H1 (cell line): ENCODE measurements at regions not wholly inside any gene's neighbourhood (a gene's known extent, or its start where the extent isn't known, plus 50 kb on each side); places are given as distances from the start of the nearest gene placed in this dataset.

Experiments used
- CTCF ChIA-PET: fragments of 300-600 bp; sonication (Branson Sonifier 250); formaldehyde crosslinking; loops from one replicate; lab custom pipeline; 2021; ENCODE audit not compliant: partially characterized antibody; lab: Charles Lee
- POLR2A ChIA-PET: fragments of 300-600 bp; sonication (Branson Sonifier 250); formaldehyde crosslinking; loops from one replicate; lab custom pipeline; 2021; ENCODE audit warnings: inconsistent platforms; ENCODE audit not compliant: partially characterized antibody; lab: Charles Lee
- DNase-seq, 2 experiments: peaks; one replicate each; pipeline versions ENCODE4 v3.0.0 to v3.0.0-alpha.2; 2010 to 2022; ENCODE audit warnings: low spot score in 2 of 2, low read depth in 1 of 2, mixed read lengths in 1 of 2
- FAIRE-seq: peaks from 2 replicates; lab custom pipeline; 2011; peaks lifted over from hg19 to GRCh38; lab: Jason Lieb, UNC
- H2AFZ ChIP-seq: 2 replicates; pipeline ENCODE4 v1.8.1; 2012; ENCODE audit warnings: low read length, inconsistent platforms
- H2AK5ac ChIP-seq: 2 replicates; pipeline ENCODE4 v1.6.1; 2013; ENCODE audit warnings: low read depth, low read length
- H2BK120ac ChIP-seq: replicated peaks from 2 replicates; pipeline ENCODE3; 2013; ENCODE audit warnings: low read depth, low read length, inconsistent platforms
- H2BK12ac ChIP-seq: 2 replicates; pipeline ENCODE4 v1.6.1; 2013; ENCODE audit warnings: low read depth, low read length
- H2BK15ac ChIP-seq: 2 replicates; pipeline ENCODE4 v1.6.1; 2013; ENCODE audit warnings: low read length
- H2BK20ac ChIP-seq: 2 replicates; pipeline ENCODE4 v1.6.1; 2013; ENCODE audit warnings: low read length
- H2BK5ac ChIP-seq: 2 replicates; pipeline ENCODE4 v1.6.1; 2013; ENCODE audit warnings: low read depth, low read length
- H3K14ac ChIP-seq: 2 replicates; pipeline ENCODE4 v1.6.1; 2013; ENCODE audit warnings: inconsistent platforms; ENCODE audit not compliant: insufficient read length
- H3K18ac ChIP-seq: 2 replicates; pipeline ENCODE4 v1.6.1; 2013; ENCODE audit warnings: low read length; ENCODE audit errors: extremely low read depth
- H3K23ac ChIP-seq: 2 replicates; pipeline ENCODE4 v1.6.1; 2013; ENCODE audit warnings: inconsistent platforms; ENCODE audit not compliant: insufficient read length
- H3K23me2 ChIP-seq: 2 replicates; pipeline ENCODE4 v1.6.1; 2013; ENCODE audit warnings: low read depth, low read length
- H3K27ac ChIP-seq: 2 replicates; pipeline ENCODE4 v1.6.1; 2011; ENCODE audit warnings: low read depth, low read length, inconsistent platforms
- H3K27me3 ChIP-seq, 4 experiments: replicated peaks in 1 of 4; 1 replicate in 1 of 4; 2 replicates in 3 of 4; pipeline versions ENCODE4 v1.6.1 to v1.8.1; 2011 to 2013; ENCODE audit warnings: low read length in 3 of 4, mild to moderate bottlenecking in 3 of 4, inconsistent platforms in 2 of 4, mixed read lengths in 2 of 4, moderate library complexity in 1 of 4; ENCODE audit not compliant: control insufficient read depth in 3 of 4, insufficient read depth in 3 of 4; ENCODE audit errors: extremely low read depth in 1 of 4
- H3K36me3 ChIP-seq, 4 experiments: 2 replicates each; pipeline versions ENCODE4 v1.6.1 to v1.8.1; 2011 to 2013; ENCODE audit warnings: mild to moderate bottlenecking in 4 of 4, low read length in 3 of 4, moderate library complexity in 2 of 4, control low read depth in 1 of 4, inconsistent platforms in 1 of 4; ENCODE audit not compliant: insufficient read depth in 4 of 4, control insufficient read depth in 2 of 4
- H3K4ac ChIP-seq: replicated peaks from 2 replicates; pipeline ENCODE3; 2013; ENCODE audit warnings: low read length, low read depth, mixed read lengths, inconsistent platforms; ENCODE audit not compliant: insufficient read length
- H3K4me1 ChIP-seq, 4 experiments: replicated peaks in 1 of 4; 1 replicate in 1 of 4; 2 replicates in 3 of 4; pipeline versions ENCODE4 v1.6.1 to v1.8.1; 2011 to 2013; ENCODE audit warnings: low read length in 3 of 4, inconsistent platforms in 2 of 4, mixed read lengths in 1 of 4; ENCODE audit not compliant: insufficient read depth in 4 of 4, control insufficient read depth in 3 of 4
- H3K4me2 ChIP-seq, 2 experiments: 2 replicates each; pipeline versions ENCODE4 v1.6.1 to v1.8.1; 2011 to 2013; ENCODE audit warnings: low read depth in 2 of 2, low read length in 2 of 2, control low read depth in 1 of 2, inconsistent platforms in 1 of 2, mild to moderate bottlenecking in 1 of 2; ENCODE audit not compliant: insufficient read depth in 1 of 2
- H3K4me3 ChIP-seq, 4 experiments: fragments of 200-600, 300-600 bp in 1 of 4; sonication (generic), shearing (Covaris generic), sonication (Bioruptor Twin) in 1 of 4; 2 replicates each; pipeline versions ENCODE4 v1.5.1 to v1.8.1; 2011 to 2016; ENCODE audit warnings: low read length in 4 of 4, low read depth in 3 of 4, control low read depth in 2 of 4, inconsistent platforms in 2 of 4, mild to moderate bottlenecking in 2 of 4, mixed read lengths in 1 of 4, moderate library complexity in 1 of 4; ENCODE audit not compliant: insufficient read depth in 2 of 4; ENCODE audit errors: extremely low read depth in 1 of 4
- H3K56ac ChIP-seq: replicated peaks from 2 replicates; pipeline ENCODE3; 2013; ENCODE audit warnings: low read depth, mild to moderate bottlenecking, mixed read lengths, low read length, inconsistent platforms; ENCODE audit not compliant: insufficient read length
- H3K79me1 ChIP-seq: 2 replicates; pipeline ENCODE4 v1.6.1; 2013; ENCODE audit warnings: low read depth, low read length, control low read depth
- H3K79me2 ChIP-seq, 2 experiments: 2 replicates each; pipeline versions ENCODE4 v1.6.1 to v1.8.1; 2012 to 2013; ENCODE audit warnings: low read length in 2 of 2, mild to moderate bottlenecking in 2 of 2, inconsistent platforms in 1 of 2; ENCODE audit not compliant: insufficient read depth in 2 of 2, control insufficient read depth in 1 of 2
- H3K9ac ChIP-seq, 4 experiments: replicated peaks in 1 of 4; 1 replicate in 1 of 4; 2 replicates in 3 of 4; pipeline versions ENCODE4 v1.6.1 to v1.8.1; 2011 to 2013; ENCODE audit warnings: low read depth in 3 of 4, low read length in 3 of 4, control low read depth in 2 of 4, mild to moderate bottlenecking in 2 of 4, moderate library complexity in 2 of 4, inconsistent platforms in 1 of 4; ENCODE audit errors: extremely low read depth in 1 of 4
- H3K9me3 ChIP-seq, 2 experiments: 2 replicates each; pipeline versions ENCODE4 v1.6.1 to v1.8.1; 2012 to 2013; ENCODE audit warnings: mild to moderate bottlenecking in 2 of 2, moderate library complexity in 2 of 2, control low read depth in 1 of 2, inconsistent platforms in 1 of 2, low read depth in 1 of 2, low read length in 1 of 2, mixed read lengths in 1 of 2; ENCODE audit not compliant: insufficient read depth in 2 of 2
- H4K20me1 ChIP-seq, 2 experiments: replicated peaks in 1 of 2; 2 replicates each; pipeline versions ENCODE3 to v1.8.1; 2011 to 2013; ENCODE audit warnings: inconsistent platforms in 2 of 2, low read length in 2 of 2, mild to moderate bottlenecking in 1 of 2; ENCODE audit not compliant: insufficient read depth in 2 of 2, control insufficient read depth in 1 of 2
- H4K5ac ChIP-seq: 2 replicates; pipeline ENCODE4 v1.6.1; 2013; ENCODE audit warnings: low read length, low read depth, mixed read lengths, inconsistent platforms; ENCODE audit not compliant: insufficient read length
- H4K8ac ChIP-seq: 2 replicates; pipeline ENCODE4 v1.8.0; 2013; ENCODE audit warnings: mild to moderate bottlenecking, moderate library complexity, low read length, inconsistent platforms; ENCODE audit not compliant: insufficient read depth; ENCODE audit errors: extremely low read depth
- H4K91ac ChIP-seq: replicated peaks from 2 replicates; pipeline ENCODE3; 2013; ENCODE audit warnings: low read length, mixed read lengths, inconsistent platforms; ENCODE audit not compliant: insufficient read length
- BACH1 ChIP-seq: IDR thresholded peaks from 2 replicates; pipeline ENCODE4 v1.6.1; 2012; ENCODE audit warnings: low read length, improper control_type of control experiment
- BRCA1 ChIP-seq: IDR thresholded peaks from 2 replicates; pipeline ENCODE4 v1.6.1; 2012; ENCODE audit warnings: low read depth, low read length, improper control_type of control experiment
- EP300 ChIP-seq, 2 experiments: IDR thresholded peaks; 1 replicate in 1 of 2; 2 replicates in 1 of 2; pipeline ENCODE4 v1.6.1; 2011 to 2012; ENCODE audit warnings: low read depth in 2 of 2, low read length in 2 of 2, mild to moderate bottlenecking in 2 of 2, borderline replicate concordance in 1 of 2, inconsistent platforms in 1 of 2, moderate library complexity in 1 of 2
- FOSL1 ChIP-seq: IDR thresholded peaks from 2 replicates; pipeline ENCODE4 v1.6.1; 2011; ENCODE audit warnings: mild to moderate bottlenecking, low read depth, low read length, moderate library complexity; ENCODE audit not compliant: insufficient read depth
- RNF2 ChIP-seq: fragments of 200-900, 300-1000 bp; sonication (generic); IDR thresholded peaks from 2 replicates; pipeline ENCODE4 v1.7.1; 2016; ENCODE audit warnings: borderline replicate concordance, low read depth, mild to moderate bottlenecking, antibody characterized with exemption, low read length; ENCODE audit not compliant: poor library complexity, severe bottlenecking; ENCODE audit errors: missing control alignments
- SAP30 ChIP-seq: fragments of 300-600 bp; sonication (generic); IDR thresholded peaks from 2 replicates; pipeline ENCODE4 v1.7.1; 2012; ENCODE audit warnings: low read length, moderate library complexity, mild to moderate bottlenecking, inconsistent platforms; ENCODE audit not compliant: insufficient read depth, insufficient replicate concordance
- SP1 ChIP-seq: IDR thresholded peaks from 2 replicates; pipeline ENCODE4 v1.6.1; 2011; ENCODE audit warnings: low read depth, low read length
- TAF1 ChIP-seq: IDR thresholded peaks from 2 replicates; pipeline ENCODE4 v1.6.1; 2011; ENCODE audit warnings: mild to moderate bottlenecking, low read depth, low read length
- YY1 ChIP-seq: IDR thresholded peaks from 2 replicates; pipeline ENCODE4 v1.6.1; 2011; ENCODE audit warnings: low read depth, mild to moderate bottlenecking, low read length
- WGBS, 2 experiments: shearing (Covaris generic) in 1 of 2; methylation state at CpG; one replicate each; pipeline versions ENCODE4 v1.1.6 to v1.1.7; 2013 to 2015; ENCODE audit warnings: low lambda C conversion rate in 2 of 2, mixed read lengths in 2 of 2, inconsistent platforms in 1 of 2, low coverage in 1 of 2, missing lambda C conversion rate in 1 of 2; ENCODE audit not compliant: insufficient replicate concordance in 2 of 2, insufficient coverage in 1 of 2, insufficient read length in 1 of 2; ENCODE audit errors: extremely low coverage in 1 of 2, missing lambda C conversion rate in 1 of 2; 5-methylcytosine and 5-hydroxymethylcytosine counted together

- H2BK120ac ChIP-seq: no peak overlapping the region
- ChIA-PET CTCF (interaction anchor here (1.6 to 4.1 kb wide), 2 partner anchors 17 to 64 kb away, joined by 3 to 20 read pairs; no protein-coding TSS in a partner anchor), POLR2A (no interaction called here)
- no peak overlapping the region for H2BK5ac ChIP-seq
- H3K9me3 ChIP-seq: no peaks in the 10 kb centered on the region
- H3K56ac ChIP-seq: no peak overlapping the region
- no peaks in the 10 kb centered on the region for H3K79me1 ChIP-seq
- no peaks in the 10 kb centered on the region for H3K79me2 ChIP-seq
- 88% methylated on average over 1 of the region's 1 CpG; no CpG with 5 or more reads in 1 of the 2 experiments for WGBS, 2 experiments
- no peak overlapping the region for H3K9ac ChIP-seq
- H3K18ac ChIP-seq: no peak overlapping the region
- H3K23me2 ChIP-seq: no peaks in the 10 kb centered on the region
- no peak overlapping the region for H3K23ac ChIP-seq
- no peaks in the 10 kb centered on the region for H4K20me1 ChIP-seq
- no peak overlapping the region for H3K4ac ChIP-seq
- no peak for TF ChIP-seq TAF1
- no peak for TF ChIP-seq BRCA1
- no peak for TF ChIP-seq BACH1
- no peak for TF ChIP-seq EP300 (IDR thresholded peaks at IDR 0.05; ENCODE audit: borderline replicate concordance in 1 of 2, low read depth in 2 of 2, low read length in 2 of 2)
- TF ChIP-seq YY1: no peak
- no peak for TF ChIP-seq SP1
- TF ChIP-seq SAP30: no peak
- no peak for TF ChIP-seq FOSL1
- no peak for TF ChIP-seq RNF2
- H2BK20ac ChIP-seq: no peak overlapping the region
- no peak overlapping the region for H3K27ac ChIP-seq
- H3K4me2 ChIP-seq: no peak overlapping the region
- no peak overlapping the region for H4K8ac ChIP-seq
- H4K5ac ChIP-seq: no peak overlapping the region
- H3K4me3 ChIP-seq: no peak overlapping the region
- H2AK5ac ChIP-seq: no peak overlapping the region
- H3K14ac ChIP-seq: no peak overlapping the region
- no peak overlapping the region for H2AFZ ChIP-seq
- FAIRE-seq (no peak), DNase-seq (no peak)
- H2BK15ac ChIP-seq: no peak overlapping the region
- H3K4me1 ChIP-seq: peaks cover 0 to 3% (median 1%) of the 10 kb centered on the region in 4 experiments; a peak in 2 of 7 replicates
- H3K36me3 ChIP-seq: no peaks in the 10 kb centered on the region
- no peak overlapping the region for H2BK12ac ChIP-seq
- no peak overlapping the region for H4K91ac ChIP-seq
- no peaks in the 10 kb centered on the region for H3K27me3 ChIP-seq
Observed at GRCh38 chr4:20378181-20378580, 126.5 kb downstream of the SLIT2 start.
